Skeletal muscle tissue (tissue), 3 donors: ENCODE measurements at regions not wholly inside any gene's neighbourhood (a gene's known extent, or its start where the extent isn't known, plus 50 kb on each side); places are given as distances from the start of the nearest gene placed in this dataset.

ENCODE experiments used
- H3K27ac ChIP-seq: one replicate; pipeline ENCODE4 v1.7.0; 2013; ENCODE audit warnings: mild to moderate bottlenecking, low read depth, low read length, inconsistent platforms
- H3K27me3 ChIP-seq, 3 donors: one replicate each; pipeline ENCODE4 v1.7.0; 2013; ENCODE audit warnings: low read length in 3 of 3; ENCODE audit not compliant: control insufficient read depth in 3 of 3, insufficient read depth in 3 of 3
- H3K36me3 ChIP-seq, 3 donors: one replicate each; pipeline ENCODE4 v1.7.0; 2013; ENCODE audit warnings: low read length in 3 of 3; ENCODE audit not compliant: control insufficient read depth in 3 of 3, insufficient read depth in 3 of 3
- H3K4me1 ChIP-seq, 3 donors: one replicate each; pipeline ENCODE4 v1.7.0; 2013; ENCODE audit warnings: low read length in 3 of 3, mild to moderate bottlenecking in 3 of 3; ENCODE audit not compliant: control insufficient read depth in 3 of 3, insufficient read depth in 3 of 3
- H3K4me3 ChIP-seq, 3 donors: one replicate each; pipeline ENCODE4 v1.7.0; 2013; ENCODE audit warnings: low read length in 3 of 3
- H3K9ac ChIP-seq, 3 donors: one replicate each; pipeline ENCODE4 v1.7.0; 2013; ENCODE audit warnings: low read length in 3 of 3, mild to moderate bottlenecking in 3 of 3, moderate library complexity in 2 of 3, low read depth in 1 of 3
- H3K9me3 ChIP-seq, 3 donors: one replicate each; pipeline ENCODE4 v1.7.0; 2013; ENCODE audit warnings: low read length in 3 of 3; ENCODE audit not compliant: control insufficient read depth in 3 of 3
- donor health status: Osteomylitis.

GRCh38 chr21:23016617-23017016 lies 2018.4 kb downstream of the NCAM2 start:
- Histone ChIP-seq H3K27ac (no peak overlapping the region), H3K4me1 (no peaks in the 10 kb centered on the region), H3K9ac (no peak overlapping the region), H3K36me3 (no peaks in the 10 kb centered on the region), H3K4me3 (no peak overlapping the region), H3K9me3 (no peaks in the 10 kb centered on the region), H3K27me3 (no peaks in the 10 kb centered on the region)

GRCh38 chr21:23017989-23018388 lies 2019.8 kb downstream of the NCAM2 start:
- Histone ChIP-seq H3K9me3 (no peaks in the 10 kb centered on the region), H3K27ac (no peak overlapping the region), H3K4me3 (no peak overlapping the region), H3K27me3 (no peaks in the 10 kb centered on the region), H3K36me3 (no peaks in the 10 kb centered on the region), H3K9ac (no peak overlapping the region), H3K4me1 (no peaks in the 10 kb centered on the region)

GRCh38 chr21:23020969-23021368 lies 2022.8 kb downstream of the NCAM2 start:
- no peaks in the 10 kb centered on the region for H3K9me3 ChIP-seq
- H3K36me3 ChIP-seq, result no peaks in the 10 kb centered on the region
- H3K9ac ChIP-seq, result no peak overlapping the region
- no peak overlapping the region for H3K27ac ChIP-seq
- no peak overlapping the region for H3K4me3 ChIP-seq
- no peaks in the 10 kb centered on the region for H3K4me1 ChIP-seq
- H3K27me3 ChIP-seq, result no peaks in the 10 kb centered on the region

GRCh38 chr21:23021481-23021880 lies 2023.3 kb downstream of the NCAM2 start:
- Histone ChIP-seq H3K4me1 (no peaks in the 10 kb centered on the region), H3K9ac (no peak overlapping the region), H3K4me3 (no peak overlapping the region), H3K27me3 (no peaks in the 10 kb centered on the region), H3K36me3 (no peaks in the 10 kb centered on the region), H3K9me3 (no peaks in the 10 kb centered on the region), H3K27ac (no peak overlapping the region)

- Histone ChIP-seq H3K36me3 (no peaks in the 10 kb centered on the region), H3K27ac (no peak overlapping the region), H3K4me1 (no peaks in the 10 kb centered on the region), H3K9ac (no peak overlapping the region), H3K27me3 (no peaks in the 10 kb centered on the region), H3K4me3 (no peak overlapping the region), H3K9me3 (no peaks in the 10 kb centered on the region)
Measured at GRCh38 chr21:23026878-23027277, 2028.7 kb downstream of the NCAM2 start.

GRCh38 chr21:23039846-23040245 lies 2041.6 kb downstream of the NCAM2 start:
- no peak overlapping the region for H3K4me3 ChIP-seq
- H3K27me3 ChIP-seq, result no peaks in the 10 kb centered on the region
- no peaks in the 10 kb centered on the region for H3K36me3 ChIP-seq
- H3K9ac ChIP-seq, result no peak overlapping the region
- H3K27ac ChIP-seq, result no peak overlapping the region
- no peaks in the 10 kb centered on the region for H3K4me1 ChIP-seq
- H3K9me3 ChIP-seq, result no peaks in the 10 kb centered on the region

- H3K27ac ChIP-seq, result no peak overlapping the region
- H3K27me3 ChIP-seq, result no peaks in the 10 kb centered on the region
- no peak overlapping the region for H3K9ac ChIP-seq
- no peaks in the 10 kb centered on the region for H3K4me1 ChIP-seq
- H3K9me3 ChIP-seq, result no peaks in the 10 kb centered on the region
- no peak overlapping the region for H3K4me3 ChIP-seq
- H3K36me3 ChIP-seq, result no peaks in the 10 kb centered on the region
Measured at GRCh38 chr21:23045955-23046354, 2047.7 kb downstream of the NCAM2 start.

- H3K4me1 ChIP-seq, result no peaks in the 10 kb centered on the region
- no peaks in the 10 kb centered on the region for H3K36me3 ChIP-seq
- no peaks in the 10 kb centered on the region for H3K27me3 ChIP-seq
- H3K9me3 ChIP-seq, result no peaks in the 10 kb centered on the region
- no peak overlapping the region for H3K9ac ChIP-seq
- H3K4me3 ChIP-seq, result no peak overlapping the region
- no peak overlapping the region for H3K27ac ChIP-seq
Measured at GRCh38 chr21:23067672-23068071, 2069.5 kb downstream of the NCAM2 start.

- Histone ChIP-seq H3K9ac (no peak overlapping the region), H3K4me1 (no peaks in the 10 kb centered on the region), H3K9me3 (no peaks in the 10 kb centered on the region), H3K27ac (no peak overlapping the region), H3K36me3 (no peaks in the 10 kb centered on the region), H3K4me3 (no peak overlapping the region), H3K27me3 (no peaks in the 10 kb centered on the region)
Measured at GRCh38 chr21:23083242-23083641, 2085.0 kb downstream of the NCAM2 start.

- no peak overlapping the region for H3K27ac ChIP-seq
- no peaks in the 10 kb centered on the region for H3K36me3 ChIP-seq
- H3K9ac ChIP-seq, result no peak overlapping the region
- no peaks in the 10 kb centered on the region for H3K4me1 ChIP-seq
- H3K9me3 ChIP-seq, result no peaks in the 10 kb centered on the region
- no peak overlapping the region for H3K4me3 ChIP-seq
- H3K27me3 ChIP-seq, result no peaks in the 10 kb centered on the region
Measured at GRCh38 chr21:23093259-23093658, 2095.1 kb downstream of the NCAM2 start.

GRCh38 chr21:23099185-23099584 lies 2101.0 kb downstream of the NCAM2 start:
- H3K4me3 ChIP-seq, result no peak overlapping the region
- H3K9ac ChIP-seq, result no peak overlapping the region
- no peaks in the 10 kb centered on the region for H3K27me3 ChIP-seq
- H3K9me3 ChIP-seq, result no peaks in the 10 kb centered on the region
- H3K4me1 ChIP-seq, result no peaks in the 10 kb centered on the region
- H3K36me3 ChIP-seq, result no peaks in the 10 kb centered on the region
- H3K27ac ChIP-seq, result no peak overlapping the region
